ENCODE measurements at regions not wholly inside any gene's neighbourhood (a gene's known extent, or its start where the extent isn't known, plus 50 kb on each side); places are given as distances from the start of the nearest gene placed in this dataset.
A peak's percentile ranks its signal among the peaks of the same experiment; 100 is the strongest.

DNA sequence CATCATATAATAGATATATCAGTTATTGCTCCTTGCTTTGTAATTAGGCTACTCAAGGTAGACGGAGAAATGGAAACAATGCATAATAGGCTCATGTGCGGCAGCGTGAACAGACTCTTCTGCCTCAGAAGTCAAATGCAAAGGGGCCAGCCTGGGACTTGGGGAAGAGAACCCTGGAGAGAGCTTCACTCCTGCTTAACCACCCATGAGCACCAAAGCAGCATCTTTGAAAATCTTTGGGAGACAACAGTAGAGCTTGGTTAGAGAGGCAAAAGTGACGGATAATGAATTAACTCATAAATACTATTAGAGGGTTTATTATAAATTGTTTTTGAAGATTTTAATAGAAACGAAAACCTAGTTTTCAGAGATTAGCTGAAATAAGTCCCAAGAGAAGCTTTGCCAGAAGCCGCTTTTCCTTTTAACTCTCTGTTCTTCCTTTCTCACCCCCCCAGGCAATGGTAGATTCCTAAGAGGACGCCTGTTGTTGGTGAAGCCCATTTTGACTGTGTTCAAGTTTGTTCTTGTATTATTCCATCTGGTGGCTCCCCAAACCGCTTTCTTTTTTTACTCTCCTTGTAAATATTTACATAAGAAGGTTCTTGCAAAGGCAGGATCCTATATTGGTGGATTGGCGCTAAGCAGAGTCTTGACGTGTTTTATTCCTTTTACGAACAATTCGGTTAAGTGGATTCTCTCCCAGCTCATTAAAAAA is 196.0 kb upstream of the TPRG1 start:
- no peaks in the 10 kb centered on the region for H3K27me3 ChIP-seq (ENCODE audit: control insufficient read depth, insufficient read depth, low read length)
- H3K9me3 ChIP-seq (replicated peaks; ENCODE audit: low read length) = no peaks in the 10 kb centered on the region
- H3K4me2 ChIP-seq (ENCODE audit: low read length) = no peak overlapping the region
- no peak overlapping the region for H3K9ac ChIP-seq (ENCODE audit: low read depth, low read length)
- H3K4me1 ChIP-seq (ENCODE audit: control insufficient read depth, insufficient read depth, low read length) = peaks cover 31% of the 10 kb centered on the region
- H3K36me3 ChIP-seq (ENCODE audit: insufficient read depth, low read length) = no peaks in the 10 kb centered on the region
- H3K4me3 ChIP-seq (ENCODE audit: low read length) = no peak overlapping the region

DNA sequence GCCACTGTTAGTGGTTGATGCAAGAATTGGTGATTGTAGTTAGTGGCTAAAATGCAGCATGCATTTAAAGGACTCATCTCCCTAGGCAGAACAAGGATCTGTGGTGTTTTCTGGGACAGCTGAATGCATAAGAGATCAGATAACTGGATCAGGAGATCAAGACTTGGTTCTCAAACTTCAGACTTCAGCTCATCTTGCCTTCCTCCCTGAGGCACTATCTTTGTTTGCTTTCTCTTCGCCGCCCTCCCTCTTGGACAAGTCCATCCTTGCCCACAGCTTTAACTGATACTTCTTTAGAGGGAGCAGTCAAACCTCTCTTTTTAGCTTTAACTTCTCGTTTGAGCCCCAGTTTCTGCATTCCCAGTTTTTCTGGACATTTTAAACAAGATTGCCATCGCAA is 195.4 kb upstream of the TPRG1 start:
- no peak overlapping the region for H3K4me2 ChIP-seq (ENCODE audit: low read length)
- no peak overlapping the region for H3K4me3 ChIP-seq (ENCODE audit: low read length)

GRCh38 chr3:188978421-188979171 is 193.2 kb upstream of the TPRG1 start:
- Histone ChIP-seq H3K4me2 (ENCODE audit: low read length) (peak overlapping the region; percentile 47), H3K9ac (ENCODE audit: low read depth, low read length) (no peak overlapping the region), H3K9me3 (replicated peaks; ENCODE audit: low read length) (no peaks in the 10 kb centered on the region), H3K36me3 (ENCODE audit: insufficient read depth, low read length) (no peaks in the 10 kb centered on the region), H3K27me3 (ENCODE audit: control insufficient read depth, insufficient read depth, low read length) (no peaks in the 10 kb centered on the region), H3K4me1 (ENCODE audit: control insufficient read depth, insufficient read depth, low read length) (peaks cover 31% of the 10 kb centered on the region), H3K4me3 (ENCODE audit: low read length) (no peak overlapping the region)

More for the DNA sequence above, 195.4 kb upstream of the TPRG1 start:
- no peaks in the 10 kb centered on the region for H3K36me3 ChIP-seq (ENCODE audit: insufficient read depth, low read length)
- no peaks in the 10 kb centered on the region for H3K27me3 ChIP-seq (ENCODE audit: control insufficient read depth, insufficient read depth, low read length)
- H3K9ac ChIP-seq (ENCODE audit: low read depth, low read length) = no peak overlapping the region
- peaks cover 31% of the 10 kb centered on the region for H3K4me1 ChIP-seq (ENCODE audit: control insufficient read depth, insufficient read depth, low read length)
- no peaks in the 10 kb centered on the region for H3K9me3 ChIP-seq (replicated peaks; ENCODE audit: low read length)

DNA sequence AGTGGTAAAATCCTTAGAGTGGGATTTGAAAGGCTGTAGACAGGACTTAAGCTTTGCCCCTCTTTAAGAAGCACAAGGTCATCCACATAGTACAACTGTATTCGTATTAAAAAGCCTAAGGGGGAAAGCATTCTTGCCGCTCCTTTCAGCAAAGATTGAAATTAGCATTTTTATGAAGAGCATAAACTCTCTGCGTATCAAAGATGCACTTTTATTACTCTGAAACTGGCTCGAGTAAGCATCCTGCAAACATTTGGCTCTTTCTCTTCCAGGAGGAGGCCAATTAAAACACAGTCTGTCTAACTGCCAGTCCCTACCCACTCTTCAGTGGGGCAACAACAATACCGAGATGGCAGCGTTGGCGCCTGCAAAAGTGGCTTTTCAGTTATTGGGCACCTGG is 192.5 kb upstream of the TPRG1 start:
- peaks cover 31% of the 10 kb centered on the region for H3K4me1 ChIP-seq (ENCODE audit: control insufficient read depth, insufficient read depth, low read length)
- no peak overlapping the region for H3K9ac ChIP-seq (ENCODE audit: low read depth, low read length)
- H3K4me3 ChIP-seq (ENCODE audit: low read length) = no peak overlapping the region
- no peaks in the 10 kb centered on the region for H3K36me3 ChIP-seq (ENCODE audit: insufficient read depth, low read length)
- no peaks in the 10 kb centered on the region for H3K27me3 ChIP-seq (ENCODE audit: control insufficient read depth, insufficient read depth, low read length)
- no peaks in the 10 kb centered on the region for H3K9me3 ChIP-seq (replicated peaks; ENCODE audit: low read length)
- peak overlapping the region; percentile 47 for H3K4me2 ChIP-seq (ENCODE audit: low read length)

DNA sequence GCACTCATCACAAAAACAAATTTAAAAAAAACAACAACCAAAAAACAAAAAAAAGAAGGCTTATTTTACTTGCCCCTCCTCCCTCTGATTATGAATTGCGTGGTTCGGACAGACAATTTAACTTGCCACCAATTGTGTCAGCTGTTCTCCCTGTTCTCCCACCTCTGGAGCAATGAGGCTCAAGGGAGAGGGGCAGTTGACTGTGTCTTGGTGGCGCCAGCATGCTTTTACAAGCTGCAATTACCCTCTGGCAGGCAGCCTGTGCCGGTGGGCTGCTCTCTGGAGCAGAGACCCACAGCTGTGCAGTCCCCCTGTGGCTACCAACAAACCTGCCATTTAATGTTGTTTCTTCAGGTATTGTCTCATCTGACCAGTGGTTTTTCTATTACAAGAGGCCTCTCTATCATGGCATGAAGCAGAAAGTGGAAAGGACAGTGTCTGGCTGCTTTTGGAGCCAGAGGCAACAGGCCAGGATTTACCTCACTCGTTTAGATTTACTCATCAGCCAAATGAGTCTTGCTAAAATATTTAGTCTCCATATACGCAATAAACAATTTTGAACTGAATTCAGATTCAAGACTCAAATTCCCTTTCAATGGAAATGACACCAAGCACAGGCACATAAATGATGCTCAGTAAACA is 192.0 kb upstream of the TPRG1 start:
- Histone ChIP-seq H3K36me3 (ENCODE audit: insufficient read depth, low read length) (no peaks in the 10 kb centered on the region), H3K4me2 (ENCODE audit: low read length) (no peak overlapping the region), H3K9me3 (replicated peaks; ENCODE audit: low read length) (no peaks in the 10 kb centered on the region), H3K27me3 (ENCODE audit: control insufficient read depth, insufficient read depth, low read length) (no peaks in the 10 kb centered on the region), H3K4me3 (ENCODE audit: low read length) (no peak overlapping the region), H3K9ac (ENCODE audit: low read depth, low read length) (no peak overlapping the region), H3K4me1 (ENCODE audit: control insufficient read depth, insufficient read depth, low read length) (peaks cover 29% of the 10 kb centered on the region)

DNA sequence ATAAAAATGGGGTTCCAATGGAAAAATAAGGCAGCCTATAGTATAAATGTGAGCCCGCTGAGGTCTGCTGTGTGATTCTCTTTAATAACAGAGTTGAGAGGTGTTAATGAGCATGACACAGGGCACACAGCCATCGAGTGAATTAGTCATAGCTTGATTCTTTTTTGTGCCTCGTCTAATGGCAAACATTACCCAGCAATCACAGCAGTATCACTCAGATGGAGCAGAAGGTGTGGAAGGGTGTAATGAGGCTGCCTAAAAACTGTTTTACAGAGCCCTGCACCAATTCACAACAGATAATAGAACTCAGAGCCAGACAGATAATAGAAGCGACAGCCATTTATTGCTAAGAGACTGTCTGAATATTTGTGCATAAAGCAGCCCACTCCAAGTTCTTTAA is 178.6 kb upstream of the TPRG1 start:
- H3K9me3 ChIP-seq (replicated peaks; ENCODE audit: low read length) = no peaks in the 10 kb centered on the region
- no peak overlapping the region for H3K4me3 ChIP-seq (ENCODE audit: low read length)
- no peaks in the 10 kb centered on the region for H3K27me3 ChIP-seq (ENCODE audit: control insufficient read depth, insufficient read depth, low read length)
- no peak overlapping the region for H3K9ac ChIP-seq (ENCODE audit: low read depth, low read length)
- H3K4me1 ChIP-seq (ENCODE audit: control insufficient read depth, insufficient read depth, low read length) = no peaks in the 10 kb centered on the region
- H3K4me2 ChIP-seq (ENCODE audit: low read length) = no peak overlapping the region
- no peaks in the 10 kb centered on the region for H3K36me3 ChIP-seq (ENCODE audit: insufficient read depth, low read length)

DNA sequence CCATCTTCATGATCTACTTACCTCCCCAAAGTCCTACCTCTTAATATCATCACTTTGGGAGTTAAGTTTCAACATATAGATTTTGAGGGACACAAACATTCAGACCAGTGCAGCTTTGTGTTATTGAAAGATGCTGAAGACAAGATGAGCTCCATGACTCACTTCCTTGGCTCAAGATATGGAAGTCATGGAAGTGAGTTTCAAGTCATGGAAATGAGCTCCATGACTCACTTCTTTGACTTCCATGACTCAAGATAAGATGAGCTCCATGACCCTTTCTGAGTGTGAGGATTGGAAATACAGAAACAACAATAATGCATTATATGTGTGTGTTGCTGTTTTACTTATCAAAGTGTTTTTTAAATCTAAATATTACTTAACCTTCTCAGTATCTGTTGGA is 170.2 kb upstream of the TPRG1 start:
- H3K4me2 ChIP-seq (ENCODE audit: low read length) = no peak overlapping the region
- peaks cover 11% of the 10 kb centered on the region for H3K4me1 ChIP-seq (ENCODE audit: control insufficient read depth, insufficient read depth, low read length)
- no peak overlapping the region for H3K4me3 ChIP-seq (ENCODE audit: low read length)
- no peak overlapping the region for H3K9ac ChIP-seq (ENCODE audit: low read depth, low read length)
- H3K27me3 ChIP-seq (ENCODE audit: control insufficient read depth, insufficient read depth, low read length) = no peaks in the 10 kb centered on the region
- no peaks in the 10 kb centered on the region for H3K36me3 ChIP-seq (ENCODE audit: insufficient read depth, low read length)
- no peaks in the 10 kb centered on the region for H3K9me3 ChIP-seq (replicated peaks; ENCODE audit: low read length)

- Histone ChIP-seq H3K36me3 (ENCODE audit: insufficient read depth, low read length) (no peaks in the 10 kb centered on the region), H3K4me1 (ENCODE audit: control insufficient read depth, insufficient read depth, low read length) (peaks cover 11% of the 10 kb centered on the region), H3K27me3 (ENCODE audit: control insufficient read depth, insufficient read depth, low read length) (no peaks in the 10 kb centered on the region), H3K9ac (ENCODE audit: low read depth, low read length) (no peak overlapping the region), H3K9me3 (replicated peaks; ENCODE audit: low read length) (no peaks in the 10 kb centered on the region), H3K4me2 (ENCODE audit: low read length) (no peak overlapping the region), H3K4me3 (ENCODE audit: low read length) (no peak overlapping the region)
Observed at GRCh38 chr3:189003410-189003809, 168.4 kb upstream of the TPRG1 start.

- H3K9me3 ChIP-seq (replicated peaks; ENCODE audit: low read length) = no peaks in the 10 kb centered on the region
Observed at GRCh38 chr3:189013224-189013888, 158.4 kb upstream of the TPRG1 start.

GRCh38 chr3:189014526-189014925 is 157.2 kb upstream of the TPRG1 start:
- no peaks in the 10 kb centered on the region for H3K27me3 ChIP-seq (ENCODE audit: control insufficient read depth, insufficient read depth, low read length)
- no peak overlapping the region for H3K9ac ChIP-seq (ENCODE audit: low read depth, low read length)
- H3K4me2 ChIP-seq (ENCODE audit: low read length) = no peak overlapping the region
- no peak overlapping the region for H3K4me3 ChIP-seq (ENCODE audit: low read length)
- no peaks in the 10 kb centered on the region for H3K36me3 ChIP-seq (ENCODE audit: insufficient read depth, low read length)
- H3K4me1 ChIP-seq (ENCODE audit: control insufficient read depth, insufficient read depth, low read length) = no peaks in the 10 kb centered on the region
- H3K9me3 ChIP-seq (replicated peaks; ENCODE audit: low read length) = no peaks in the 10 kb centered on the region

More at GRCh38 chr3:189013224-189013888, 158.4 kb upstream of the TPRG1 start:
- Histone ChIP-seq H3K36me3 (ENCODE audit: insufficient read depth, low read length) (no peaks in the 10 kb centered on the region), H3K4me2 (ENCODE audit: low read length) (no peak overlapping the region), H3K4me3 (ENCODE audit: low read length) (no peak overlapping the region), H3K9ac (ENCODE audit: low read depth, low read length) (no peak overlapping the region), H3K27me3 (ENCODE audit: control insufficient read depth, insufficient read depth, low read length) (no peaks in the 10 kb centered on the region), H3K4me1 (ENCODE audit: control insufficient read depth, insufficient read depth, low read length) (no peaks in the 10 kb centered on the region)

All from skeletal muscle satellite cell (primary cell).